ENCODE measurements at regions not wholly inside any gene's neighbourhood (a gene's known extent, or its start where the extent isn't known, plus 50 kb on each side); places are given as distances from the start of the nearest gene placed in this dataset.

DNA sequence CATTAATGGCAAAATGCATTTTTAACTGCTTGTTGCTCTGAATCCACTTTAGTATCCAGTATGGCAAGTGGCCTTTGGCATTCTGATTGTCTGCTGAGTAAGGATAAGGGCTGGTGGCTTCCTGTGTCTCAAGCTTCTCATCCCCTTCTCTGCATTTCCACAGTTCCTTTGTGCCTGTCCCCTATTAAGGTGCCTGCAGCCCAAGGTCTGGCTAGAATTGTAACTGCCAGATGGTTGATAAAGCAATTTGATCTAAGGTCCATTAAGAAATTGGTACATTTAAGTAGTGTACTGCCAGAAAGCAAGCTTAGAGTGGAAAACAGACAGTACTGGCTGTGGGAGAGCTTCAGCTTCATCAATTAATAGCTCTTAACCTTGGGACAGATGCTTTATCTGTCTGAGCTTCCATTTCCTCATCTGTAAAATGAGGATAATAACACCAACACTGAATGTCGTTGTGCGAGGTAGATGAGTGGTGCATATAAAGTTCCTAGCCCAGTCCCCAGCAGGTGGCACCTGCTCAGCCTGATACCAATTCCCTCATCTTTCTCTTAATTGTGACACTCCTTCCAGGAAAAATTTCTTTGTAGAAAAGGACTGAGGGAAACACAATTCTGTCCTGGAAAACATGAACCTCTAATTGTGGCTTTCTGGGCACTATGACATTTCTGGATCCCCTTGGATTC is 570.6 kb upstream of the GCFC2 start:
- no peak overlapping the region for H2AFZ ChIP-seq (ENCODE audit: low read length)

DNA sequence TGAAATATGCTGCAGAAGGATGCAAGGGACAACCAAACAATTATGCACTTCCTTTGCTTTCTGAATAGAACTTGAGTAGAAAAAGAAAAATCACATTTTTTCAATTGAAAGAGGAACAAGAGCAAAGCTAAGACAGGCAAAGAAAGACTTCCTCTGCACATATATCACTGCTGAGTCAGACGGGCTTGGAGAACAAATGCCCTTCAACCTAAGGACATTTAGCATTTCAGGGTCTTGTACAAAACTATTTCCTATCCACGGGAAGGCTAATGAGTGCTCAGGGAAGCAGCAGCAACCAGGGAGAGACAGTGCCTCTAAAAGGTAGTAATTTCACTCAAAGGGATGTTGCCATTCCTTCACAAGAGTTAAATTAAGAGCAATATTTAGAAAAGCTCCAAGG is 570.0 kb upstream of the GCFC2 start:
- Histone ChIP-seq H3K4me3 (ENCODE audit: insufficient read depth, low read length) (no peak overlapping the region), H3K9me3 (ENCODE audit: low read depth, low read length) (peaks cover 4% of the 10 kb centered on the region), H3K36me3 (ENCODE audit: insufficient read depth, low read length) (no peaks in the 10 kb centered on the region), H3K27ac (ENCODE audit: low read depth, low read length) (no peak overlapping the region), H4K20me1 (ENCODE audit: insufficient read depth, low read length) (no peaks in the 10 kb centered on the region), H3K79me2 (ENCODE audit: insufficient read depth, low read length) (no peaks in the 10 kb centered on the region), H3K4me1 (ENCODE audit: insufficient read depth, low read length) (no peaks in the 10 kb centered on the region), H3K27me3 (ENCODE audit: insufficient read depth, low read length) (no peaks in the 10 kb centered on the region), H3K4me2 (ENCODE audit: insufficient read depth, low read length) (no peak overlapping the region), H2AFZ (ENCODE audit: low read length) (no peak overlapping the region)
- TF ChIP-seq, protein P1, sequence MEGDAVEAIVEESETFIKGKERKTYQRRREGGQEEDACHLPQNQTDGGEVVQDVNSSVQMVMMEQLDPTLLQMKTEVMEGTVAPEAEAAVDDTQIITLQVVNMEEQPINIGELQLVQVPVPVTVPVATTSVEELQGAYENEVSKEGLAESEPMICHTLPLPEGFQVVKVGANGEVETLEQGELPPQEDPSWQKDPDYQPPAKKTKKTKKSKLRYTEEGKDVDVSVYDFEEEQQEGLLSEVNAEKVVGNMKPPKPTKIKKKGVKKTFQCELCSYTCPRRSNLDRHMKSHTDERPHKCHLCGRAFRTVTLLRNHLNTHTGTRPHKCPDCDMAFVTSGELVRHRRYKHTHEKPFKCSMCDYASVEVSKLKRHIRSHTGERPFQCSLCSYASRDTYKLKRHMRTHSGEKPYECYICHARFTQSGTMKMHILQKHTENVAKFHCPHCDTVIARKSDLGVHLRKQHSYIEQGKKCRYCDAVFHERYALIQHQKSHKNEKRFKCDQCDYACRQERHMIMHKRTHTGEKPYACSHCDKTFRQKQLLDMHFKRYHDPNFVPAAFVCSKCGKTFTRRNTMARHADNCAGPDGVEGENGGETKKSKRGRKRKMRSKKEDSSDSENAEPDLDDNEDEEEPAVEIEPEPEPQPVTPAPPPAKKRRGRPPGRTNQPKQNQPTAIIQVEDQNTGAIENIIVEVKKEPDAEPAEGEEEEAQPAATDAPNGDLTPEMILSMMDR (IDR thresholded peaks at IDR 0.05; ENCODE audit: extremely low read depth, low read depth, low read length): no peak
- no peak for DNase-seq (ENCODE audit: insufficient read length, low spot score, missing footprints)

More for the DNA sequence above, 570.6 kb upstream of the GCFC2 start:
- Histone ChIP-seq H3K27me3 (ENCODE audit: insufficient read depth, low read length) (no peaks in the 10 kb centered on the region), H3K9me3 (ENCODE audit: low read depth, low read length) (peaks cover 5% of the 10 kb centered on the region), H3K79me2 (ENCODE audit: insufficient read depth, low read length) (no peaks in the 10 kb centered on the region), H3K4me3 (ENCODE audit: insufficient read depth, low read length) (no peak overlapping the region), H3K27ac (ENCODE audit: low read depth, low read length) (no peak overlapping the region), H3K36me3 (ENCODE audit: insufficient read depth, low read length) (no peaks in the 10 kb centered on the region), H3K4me1 (ENCODE audit: insufficient read depth, low read length) (no peaks in the 10 kb centered on the region), H3K4me2 (ENCODE audit: insufficient read depth, low read length) (no peak overlapping the region), H4K20me1 (ENCODE audit: insufficient read depth, low read length) (no peaks in the 10 kb centered on the region)
- no peak for DNase-seq (ENCODE audit: insufficient read length, low spot score, missing footprints)
- TF ChIP-seq, protein P1 (IDR thresholded peaks at IDR 0.05; ENCODE audit: extremely low read depth, low read depth, low read length): no peak

DNA sequence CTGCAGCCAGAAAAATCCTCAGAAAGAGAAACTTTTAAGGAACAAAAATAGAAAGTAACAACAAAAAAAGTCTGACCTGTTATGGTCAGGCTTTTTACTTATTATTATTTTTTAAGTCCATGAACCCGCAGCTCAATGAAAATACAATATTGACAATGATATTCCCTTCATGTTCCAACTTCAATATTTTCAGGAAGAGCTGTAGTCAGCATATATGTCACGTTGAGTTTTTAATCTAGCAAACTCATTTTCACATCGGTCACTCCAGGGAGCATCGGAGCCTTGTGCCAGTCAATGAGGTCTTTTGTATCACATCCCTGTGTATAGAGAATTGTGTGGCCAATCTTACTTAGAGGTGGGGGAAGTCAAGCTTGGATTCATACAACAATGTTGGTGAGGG is 568.4 kb upstream of the GCFC2 start:
- Histone ChIP-seq H3K79me2 (ENCODE audit: insufficient read depth, low read length) (no peaks in the 10 kb centered on the region), H3K4me3 (ENCODE audit: insufficient read depth, low read length) (no peak overlapping the region), H2AFZ (ENCODE audit: low read length) (no peak overlapping the region), H3K36me3 (ENCODE audit: insufficient read depth, low read length) (no peaks in the 10 kb centered on the region), H3K27ac (ENCODE audit: low read depth, low read length) (no peak overlapping the region), H3K4me1 (ENCODE audit: insufficient read depth, low read length) (no peaks in the 10 kb centered on the region), H3K9me3 (ENCODE audit: low read depth, low read length) (no peaks in the 10 kb centered on the region), H4K20me1 (ENCODE audit: insufficient read depth, low read length) (no peaks in the 10 kb centered on the region), H3K27me3 (ENCODE audit: insufficient read depth, low read length) (no peaks in the 10 kb centered on the region), H3K4me2 (ENCODE audit: insufficient read depth, low read length) (no peak overlapping the region)
- no peak for DNase-seq (ENCODE audit: insufficient read length, low spot score, missing footprints)
- TF ChIP-seq, protein P1 (IDR thresholded peaks at IDR 0.05; ENCODE audit: extremely low read depth, low read depth, low read length): no peak

DNA sequence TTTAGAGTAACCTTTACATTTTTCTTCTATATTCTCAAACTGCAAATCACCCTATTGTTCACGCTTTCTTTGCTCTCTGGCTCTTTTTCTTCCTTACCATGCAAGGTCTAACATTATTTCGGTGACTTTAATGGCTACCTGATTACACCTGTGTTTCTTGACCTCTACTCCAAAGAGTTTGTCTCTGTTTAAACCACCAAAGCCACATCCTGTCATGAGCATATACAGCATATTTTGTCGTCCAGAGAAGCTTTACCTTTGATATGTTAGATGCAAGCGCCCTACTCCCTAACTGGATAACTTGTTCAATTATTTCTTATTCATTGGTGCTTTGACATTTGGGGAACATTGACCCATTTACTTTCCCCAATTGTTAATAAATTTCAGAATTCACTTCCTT is 565.1 kb upstream of the GCFC2 start:
- Histone ChIP-seq H3K79me2 (ENCODE audit: insufficient read depth, low read length) (no peaks in the 10 kb centered on the region), H3K36me3 (ENCODE audit: insufficient read depth, low read length) (no peaks in the 10 kb centered on the region), H4K20me1 (ENCODE audit: insufficient read depth, low read length) (no peaks in the 10 kb centered on the region), H3K27me3 (ENCODE audit: insufficient read depth, low read length) (no peaks in the 10 kb centered on the region), H3K4me3 (ENCODE audit: insufficient read depth, low read length) (no peak overlapping the region), H3K27ac (ENCODE audit: low read depth, low read length) (no peak overlapping the region), H2AFZ (ENCODE audit: low read length) (no peak overlapping the region), H3K4me1 (ENCODE audit: insufficient read depth, low read length) (no peaks in the 10 kb centered on the region), H3K9me3 (ENCODE audit: low read depth, low read length) (no peaks in the 10 kb centered on the region), H3K4me2 (ENCODE audit: insufficient read depth, low read length) (no peak overlapping the region)
- DNase-seq (ENCODE audit: insufficient read length, low spot score, missing footprints): no peak
- TF ChIP-seq, protein P1 (IDR thresholded peaks at IDR 0.05; ENCODE audit: extremely low read depth, low read depth, low read length): no peak
